NCI-H2029 treated with DMSO at 0.1 percent for 48 hours (cell line): ENCODE measurements at regions not wholly inside any gene's neighbourhood (a gene's known extent, or its start where the extent isn't known, plus 50 kb on each side); places are given as distances from the start of the nearest gene placed in this dataset.
"Not testable (repeated sequence)": the region's sequence is repeated elsewhere in the genome, so short reads cannot be mapped to it uniquely, and the experiment has no call there.

Experiments
- DNase-seq: peaks from one replicate; lab custom pipeline; 2025; lab: John Stamatoyannopoulos, UW

DNA sequence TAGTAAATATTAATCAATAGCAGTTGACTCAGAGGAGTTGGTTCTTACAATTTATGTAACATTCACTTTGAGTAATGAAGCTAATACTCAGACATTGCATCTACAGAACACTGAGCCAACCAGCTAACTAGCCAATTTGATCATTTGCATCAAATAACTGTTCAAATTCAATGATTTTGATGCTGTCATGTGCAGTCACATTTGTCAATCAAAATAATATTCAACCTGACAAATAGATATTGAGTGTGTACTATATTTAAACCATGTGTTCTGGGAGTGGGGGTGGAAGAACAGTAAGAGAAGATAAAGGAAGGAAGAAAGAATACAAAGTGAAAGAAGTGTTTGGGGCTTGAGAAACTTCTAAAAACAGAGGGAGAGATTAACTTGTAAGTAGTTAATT, 277.2 kb upstream of the ARHGEF26 start:
- DNase-seq: no peak

DNA sequence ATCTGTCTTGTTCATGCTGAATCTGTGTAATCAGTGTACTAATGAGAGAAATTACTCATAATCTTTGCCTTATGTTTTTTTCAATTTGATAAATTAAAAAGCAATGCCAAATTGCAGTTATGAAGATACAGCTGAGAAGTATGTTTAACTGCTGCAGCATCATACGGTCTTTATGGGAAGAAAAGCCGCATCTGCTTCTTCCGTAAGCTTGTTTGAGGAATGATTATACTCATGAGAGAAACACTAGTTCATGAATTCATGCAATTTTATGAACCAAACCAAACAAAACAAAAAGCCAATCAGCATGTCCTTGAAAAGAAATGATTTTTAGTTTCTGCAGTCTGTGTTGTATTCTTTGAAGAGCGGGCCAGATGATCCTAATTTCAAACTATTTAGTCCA, 275.9 kb upstream of the ARHGEF26 start:
- DNase-seq: no peak

DNA sequence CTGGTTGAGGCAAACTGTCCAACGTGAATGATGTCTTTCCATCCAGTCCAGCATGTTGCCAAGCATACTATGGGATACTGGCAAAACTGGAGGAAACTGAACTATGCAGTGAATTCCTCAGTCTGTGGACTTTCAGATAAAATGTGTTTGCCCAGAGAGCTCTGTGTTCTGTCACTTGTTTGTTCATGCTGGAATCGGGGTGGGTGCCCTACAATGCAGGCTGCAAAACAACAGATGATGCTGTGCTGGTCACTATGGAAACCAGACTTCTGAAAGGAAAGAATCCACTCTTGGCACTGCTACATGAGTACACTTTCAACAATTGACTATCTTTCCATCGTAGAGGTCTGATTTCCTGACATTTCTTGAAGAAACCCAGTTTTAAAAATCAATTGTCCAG, 272.5 kb upstream of the ARHGEF26 start:
- DNase-seq: no peak

DNA sequence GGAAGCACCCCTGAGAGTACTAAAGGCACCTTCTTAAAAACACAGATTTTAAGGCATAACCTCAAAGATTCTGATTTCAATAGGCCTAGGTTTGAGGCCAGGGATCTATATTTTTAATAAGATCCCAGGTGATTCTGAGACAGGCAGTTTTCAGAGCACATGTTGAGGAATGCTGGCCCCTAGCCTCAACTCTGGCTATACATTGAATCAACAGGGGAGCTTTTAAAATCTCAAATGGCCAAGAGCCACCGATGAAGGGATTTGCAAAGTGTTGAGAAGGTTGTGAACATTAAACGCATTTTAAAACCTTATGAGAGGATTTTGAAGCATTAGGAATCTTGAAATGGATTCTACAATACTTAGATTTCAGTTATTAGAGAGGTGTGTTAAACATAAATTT, 268.8 kb upstream of the ARHGEF26 start:
- DNase-seq: no peak

DNA sequence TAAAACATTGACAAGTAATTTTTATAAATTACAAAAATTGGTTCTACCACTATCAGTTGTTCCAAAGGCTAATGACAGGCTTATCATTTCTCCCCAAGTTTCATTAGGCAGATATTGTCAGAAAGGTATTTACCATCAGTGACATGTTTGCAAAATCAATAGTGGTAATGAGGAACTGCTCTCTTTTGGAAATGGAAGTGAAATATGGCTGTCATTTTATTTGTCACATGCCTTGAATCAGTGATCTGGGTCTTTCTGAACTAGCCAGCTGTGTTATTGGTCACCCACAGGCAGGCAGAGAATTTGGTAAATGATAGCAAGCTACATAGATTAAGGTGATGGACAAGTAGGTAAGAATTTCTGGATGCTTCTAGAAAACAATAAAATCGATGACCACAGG, 268.0 kb upstream of the ARHGEF26 start:
- no peak for DNase-seq

DNA sequence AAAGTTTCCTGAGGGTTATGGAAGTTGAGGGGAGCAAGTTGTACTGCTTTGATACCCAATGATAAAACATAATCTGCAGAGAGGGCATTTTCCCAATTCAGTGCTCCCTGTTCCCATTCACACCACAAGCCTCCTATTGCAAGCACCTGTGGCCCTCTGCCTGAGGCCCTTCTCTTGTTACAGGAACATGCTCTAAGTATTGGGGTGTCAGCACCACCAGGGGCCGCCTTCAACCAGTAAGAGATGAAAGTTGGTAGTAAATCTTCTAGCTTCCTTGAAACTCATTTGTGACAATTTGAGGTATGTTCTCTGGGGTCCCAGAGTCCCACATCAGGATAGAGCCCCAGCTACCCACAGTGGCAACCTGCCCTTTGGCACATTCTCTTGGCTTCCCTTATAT, 265.4 kb upstream of the ARHGEF26 start:
- DNase-seq: no peak

DNA sequence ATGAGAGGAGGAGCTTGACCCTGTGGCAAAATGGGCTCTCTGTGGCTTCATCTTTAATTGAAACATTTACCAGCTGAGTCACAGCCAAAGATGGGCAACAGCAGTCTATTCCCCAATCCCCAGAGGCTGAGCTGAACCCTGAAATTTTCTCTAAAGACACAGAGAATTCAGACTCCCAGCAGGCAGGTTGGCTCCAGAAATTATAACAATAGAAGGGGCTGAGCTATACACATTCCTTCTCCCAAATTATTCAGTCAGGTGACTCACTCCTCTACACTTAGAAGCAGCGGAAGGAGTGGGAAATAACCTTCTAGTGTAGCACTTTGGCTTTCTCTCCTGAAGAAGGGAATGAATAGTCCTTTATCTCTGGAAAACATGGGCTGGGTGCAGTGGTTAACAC, 264.3 kb upstream of the ARHGEF26 start:
- DNase-seq: no peak

DNA sequence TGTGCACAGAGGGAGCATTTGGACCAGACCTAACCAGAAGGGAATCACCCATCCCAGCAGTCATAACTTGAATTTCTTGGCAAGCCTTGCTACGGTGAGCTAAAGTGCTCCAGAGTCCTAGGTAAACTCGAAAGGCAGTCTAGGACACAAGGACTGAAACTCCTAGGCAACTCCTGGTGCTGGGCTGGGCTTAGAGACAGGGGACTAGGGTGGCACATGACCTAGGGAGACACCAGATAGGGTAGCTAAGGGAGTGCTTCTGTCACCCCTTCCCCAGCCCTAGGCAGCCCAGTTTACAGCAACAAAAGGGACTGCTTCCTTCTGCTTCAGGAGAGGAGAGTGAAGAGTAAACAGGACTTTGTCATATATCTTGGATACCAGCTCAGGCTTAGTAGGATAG, 256.4 kb upstream of the ARHGEF26 start:
- DNase-seq: no peak

DNA sequence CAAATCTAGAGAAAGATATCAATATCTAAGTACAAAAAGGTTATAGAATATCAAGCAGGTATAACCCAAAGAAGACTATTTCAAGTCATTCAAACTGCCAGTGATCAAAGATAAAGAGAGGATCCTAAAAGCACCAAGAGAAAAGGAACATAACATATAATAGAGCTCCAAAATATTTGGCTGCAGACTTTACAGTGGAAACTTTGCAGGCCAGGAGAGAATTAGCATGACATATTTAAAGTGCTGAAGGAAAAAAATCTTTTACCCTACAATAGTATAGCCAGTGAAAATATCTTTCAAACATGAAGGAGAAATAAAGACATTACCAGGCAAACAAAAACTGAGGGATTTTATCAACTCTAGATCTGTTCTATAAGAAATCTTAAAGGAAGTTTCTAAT, 254.3 kb upstream of the ARHGEF26 start:
- DNase-seq: no peak

DNA sequence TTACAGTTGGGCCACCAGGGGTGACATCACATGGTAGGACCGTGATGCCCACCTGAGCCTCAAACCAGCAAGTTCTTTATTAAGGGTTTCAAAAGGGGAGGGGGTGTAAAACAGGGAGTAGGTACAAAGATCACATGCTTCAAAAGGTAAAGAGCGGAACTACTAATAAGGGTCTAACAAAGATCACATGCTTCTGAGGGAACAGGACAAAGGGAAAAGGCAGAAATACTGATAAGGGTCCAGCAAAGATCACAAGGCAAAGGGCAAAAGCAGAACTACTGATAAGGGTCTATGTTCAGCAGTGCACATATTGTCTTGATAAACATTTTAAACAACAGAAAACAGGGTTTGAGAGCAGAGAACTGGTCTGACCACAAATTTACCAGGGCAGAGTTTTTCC, 246.8 kb upstream of the ARHGEF26 start:
- DNase-seq: not testable (repeated sequence)

DNA sequence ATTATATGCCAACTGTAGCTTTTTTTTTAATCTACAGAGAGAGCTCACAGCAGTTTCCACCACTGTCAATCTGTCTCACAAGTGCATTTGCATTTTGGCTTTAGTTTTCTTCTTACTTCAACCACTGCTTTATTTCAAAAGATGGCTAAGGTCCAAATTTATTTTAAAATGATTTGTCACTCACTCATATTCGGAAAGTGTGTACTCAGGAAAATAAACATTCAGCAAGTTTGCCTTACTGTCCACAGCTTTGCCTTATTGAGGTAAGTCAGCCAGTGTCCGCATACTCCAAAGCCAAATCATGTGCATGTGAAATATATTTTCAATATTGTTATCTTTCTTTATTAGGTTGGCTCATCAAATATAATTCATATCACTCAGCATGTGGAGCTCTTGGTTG, 240.7 kb upstream of the ARHGEF26 start:
- DNase-seq: no peak

DNA sequence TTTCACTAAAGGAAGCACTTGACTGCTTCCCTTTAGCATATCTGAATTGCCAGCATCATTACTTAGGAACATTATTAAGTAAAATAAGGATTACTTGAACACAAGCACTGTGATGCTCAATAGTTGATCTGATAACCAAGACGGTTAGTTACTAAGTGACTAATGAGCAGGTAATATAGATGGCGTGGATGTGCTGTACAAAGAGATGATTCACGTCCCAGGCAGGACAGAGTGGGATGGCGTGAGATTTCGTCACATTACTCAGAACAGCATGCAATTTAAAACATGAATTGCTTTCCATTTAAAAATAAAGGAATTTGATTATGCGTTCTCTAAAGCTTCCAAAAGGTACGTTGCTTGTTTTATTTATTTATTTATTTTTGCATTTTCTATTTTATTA, 240.0 kb upstream of the ARHGEF26 start:
- no peak for DNase-seq

DNA sequence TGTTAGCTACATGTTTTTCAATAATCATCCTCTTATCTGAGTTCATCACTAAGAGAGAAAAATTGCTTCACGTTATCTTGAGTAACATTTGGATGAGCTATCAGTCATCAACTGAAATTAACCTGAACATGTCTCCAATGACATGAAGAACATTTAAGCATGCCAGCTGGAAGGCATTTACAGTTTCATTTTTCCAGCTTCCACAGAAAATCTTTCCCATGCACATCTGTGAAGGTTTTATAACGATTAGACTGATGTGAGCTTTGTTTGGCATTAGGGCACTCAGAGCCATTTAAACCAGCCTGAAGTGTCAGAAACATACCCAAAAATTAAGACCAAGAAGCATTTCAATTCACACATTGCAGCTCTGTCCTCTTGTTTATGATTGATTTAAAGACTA, 235.8 kb upstream of the ARHGEF26 start:
- no peak for DNase-seq

DNA sequence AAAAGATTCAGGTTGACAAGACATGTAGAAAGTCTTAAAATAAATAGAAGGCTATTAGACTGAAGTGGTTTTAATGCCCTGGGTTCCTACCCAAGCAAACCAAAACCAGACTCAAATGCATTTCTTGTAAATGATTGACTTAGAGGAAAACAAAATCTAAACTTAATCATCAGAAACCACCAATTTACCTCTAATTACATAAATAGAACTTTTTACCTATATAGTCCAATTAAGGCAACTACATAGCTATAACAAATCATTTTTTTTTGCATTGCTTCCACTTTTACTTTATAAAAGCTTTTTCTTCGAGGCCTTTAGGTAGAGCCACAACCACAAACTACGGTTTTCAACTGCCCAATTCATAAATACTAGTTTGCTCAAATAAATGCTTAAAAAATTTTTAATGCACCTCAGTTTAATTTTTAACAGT, 231.3 kb upstream of the ARHGEF26 start:
- no peak for DNase-seq

DNA sequence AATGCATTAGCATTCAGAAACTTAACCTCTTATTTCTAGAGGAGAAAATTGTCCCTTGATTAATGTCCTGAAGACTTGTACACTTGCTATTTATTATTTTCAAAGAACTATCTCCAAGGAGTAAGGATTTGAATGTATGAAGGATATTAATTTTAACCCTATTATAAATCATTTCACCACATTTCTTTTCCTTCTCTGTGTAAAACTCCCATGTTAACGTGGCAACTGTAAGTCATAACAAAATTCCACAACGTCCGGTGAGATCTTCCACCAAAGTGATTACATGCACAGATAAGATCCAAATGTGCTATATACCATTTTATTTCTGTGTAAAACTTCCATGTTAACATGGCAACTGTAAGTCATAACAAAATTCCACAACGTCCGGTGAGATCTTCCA, 229.1 kb upstream of the ARHGEF26 start:
- DNase-seq: no peak

DNA sequence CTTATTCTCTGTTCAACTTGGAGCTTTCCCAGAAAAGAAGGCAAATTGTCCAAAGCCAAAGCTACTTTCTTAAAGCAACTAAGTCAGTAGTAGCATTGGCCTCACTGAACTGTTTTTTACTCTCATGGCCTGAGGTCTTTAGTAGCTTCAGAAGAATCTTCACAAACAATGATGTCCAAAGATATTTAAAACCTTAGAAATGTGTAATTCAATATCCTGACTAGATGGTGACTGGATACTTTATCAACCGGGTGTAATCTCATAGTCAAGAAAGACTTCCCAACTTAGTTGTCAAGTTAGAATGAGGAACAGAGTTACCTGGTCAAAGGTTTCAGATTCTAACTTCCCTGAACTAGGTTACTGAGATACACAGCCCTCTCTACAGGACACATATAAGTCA, 226.3 kb upstream of the ARHGEF26 start:
- no peak for DNase-seq

DNA sequence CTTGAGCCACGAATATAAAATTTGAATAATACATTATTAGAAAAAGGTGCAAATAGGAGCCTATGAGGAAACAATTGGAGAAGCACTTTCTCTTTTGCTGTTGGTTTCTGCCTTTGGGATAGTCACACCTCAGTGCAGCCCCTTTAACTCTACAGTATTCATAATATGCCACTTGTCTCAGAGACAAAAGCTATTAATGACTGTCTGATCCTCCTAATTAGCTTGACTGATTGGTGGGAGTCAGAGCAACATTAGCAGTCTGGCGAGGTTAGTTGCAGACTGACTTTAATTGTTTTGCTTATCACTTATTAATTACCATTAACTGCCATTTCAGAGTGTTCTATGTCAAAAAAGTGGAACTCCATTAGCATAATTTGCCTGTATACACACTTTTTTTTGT, 225.0 kb upstream of the ARHGEF26 start:
- no peak for DNase-seq

DNA sequence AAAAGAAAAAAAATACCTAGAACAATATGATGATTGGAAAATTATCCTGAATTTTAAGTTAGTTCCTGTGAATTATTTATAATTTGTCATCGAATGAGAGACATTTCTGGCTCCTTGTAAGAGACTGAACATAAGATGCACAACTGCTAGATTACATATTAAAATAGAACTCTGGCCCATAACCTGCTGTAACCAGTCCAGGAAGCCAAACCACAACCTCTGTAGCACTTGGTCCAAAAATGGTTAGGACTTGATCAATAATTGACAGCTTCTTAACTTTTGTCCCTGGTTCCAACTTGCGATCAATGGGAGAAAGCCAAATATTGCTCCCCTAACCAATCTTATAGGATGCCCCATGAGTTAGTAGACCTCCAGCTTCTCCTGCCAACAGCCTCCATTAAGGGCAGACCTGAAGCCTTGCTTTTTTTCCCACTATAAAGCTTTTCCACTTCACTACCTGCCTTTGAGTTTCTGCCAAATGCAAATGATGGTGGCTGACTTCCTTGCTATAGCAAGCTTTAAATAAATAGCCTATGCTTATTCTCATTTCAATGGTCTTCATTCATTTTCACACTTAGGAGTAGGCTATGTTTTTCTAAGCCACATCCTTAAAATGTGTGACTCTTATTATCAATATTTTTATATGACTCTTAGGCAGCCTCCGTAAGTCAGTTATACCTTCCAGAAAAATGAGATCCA, 224.0 kb upstream of the ARHGEF26 start:
- no peak for DNase-seq

DNA sequence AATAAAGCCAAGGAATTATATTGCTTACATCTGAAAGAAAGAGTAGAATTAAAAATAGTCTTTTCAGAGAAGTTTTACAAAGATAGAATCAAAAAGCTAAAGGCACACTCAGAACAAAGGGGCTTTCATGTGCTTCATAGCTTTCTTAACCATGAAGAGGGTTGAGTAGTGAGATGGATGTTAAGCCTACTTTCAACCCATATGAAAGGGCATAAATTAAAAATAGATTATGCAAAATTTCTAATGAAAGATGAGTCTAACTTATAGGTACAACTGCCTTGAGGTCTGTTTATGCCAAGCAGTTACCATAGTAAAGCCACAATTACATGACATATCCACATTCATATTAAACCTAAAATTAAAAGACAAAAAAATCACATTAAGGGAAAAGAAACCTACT, 223.3 kb upstream of the ARHGEF26 start:
- DNase-seq: no peak

DNA sequence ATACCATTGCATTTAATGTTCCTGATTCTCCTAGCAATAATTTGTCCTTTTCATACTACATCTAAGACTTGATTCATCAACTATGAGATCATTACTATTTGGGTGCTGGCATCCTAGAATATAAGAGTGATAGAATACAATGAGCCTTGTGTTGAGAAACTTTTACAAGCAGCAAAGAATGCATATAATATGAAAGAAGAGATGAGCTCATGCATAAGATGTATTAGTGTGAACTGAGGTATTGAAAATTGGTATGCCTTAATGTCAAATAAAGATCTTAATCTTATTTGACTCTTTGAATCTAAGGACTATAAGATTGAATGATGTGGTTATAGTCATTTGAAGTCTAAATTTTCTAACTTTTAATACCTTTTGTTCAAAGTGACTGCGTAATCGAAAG, 220.0 kb upstream of the ARHGEF26 start:
- no peak for DNase-seq

DNA sequence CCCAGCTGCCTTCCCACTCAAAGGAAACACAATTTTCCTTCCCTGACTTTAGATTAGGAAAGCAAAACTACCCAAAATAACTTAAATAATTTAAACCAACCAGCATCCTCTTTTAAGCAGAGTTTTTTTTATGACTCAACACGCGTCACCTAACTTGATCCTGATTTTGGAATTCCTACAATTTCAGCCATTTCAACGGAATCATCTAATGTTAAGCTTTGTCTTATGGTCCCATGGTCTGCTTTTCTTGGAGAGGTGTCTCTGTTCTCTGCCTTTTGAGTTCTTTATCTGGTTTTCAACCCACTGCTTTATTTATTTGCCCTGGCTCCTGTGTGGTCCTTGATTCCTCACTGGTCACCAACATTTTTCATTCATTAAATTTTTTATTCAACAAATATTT, 219.2 kb upstream of the ARHGEF26 start:
- no peak for DNase-seq

DNA sequence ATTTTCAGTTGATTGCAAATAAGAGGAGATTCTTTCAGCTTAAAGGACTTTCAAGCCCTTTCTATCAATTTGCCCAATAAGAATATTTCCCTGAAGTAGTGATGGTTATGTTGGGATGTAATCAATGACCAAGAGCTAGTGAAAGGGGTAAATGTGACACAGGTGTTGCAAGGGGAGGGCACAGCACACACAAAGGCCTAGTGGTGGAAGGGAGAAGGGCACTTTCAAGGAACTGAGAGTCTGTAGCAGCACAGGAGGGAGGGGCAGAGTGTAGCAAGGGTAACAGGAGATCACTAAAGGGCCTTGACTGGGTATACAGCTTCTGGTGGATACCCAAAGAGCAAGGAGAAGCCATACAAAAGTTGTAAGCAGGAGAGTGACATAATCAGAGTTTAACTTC, 217.8 kb upstream of the ARHGEF26 start:
- DNase-seq: no peak

DNA sequence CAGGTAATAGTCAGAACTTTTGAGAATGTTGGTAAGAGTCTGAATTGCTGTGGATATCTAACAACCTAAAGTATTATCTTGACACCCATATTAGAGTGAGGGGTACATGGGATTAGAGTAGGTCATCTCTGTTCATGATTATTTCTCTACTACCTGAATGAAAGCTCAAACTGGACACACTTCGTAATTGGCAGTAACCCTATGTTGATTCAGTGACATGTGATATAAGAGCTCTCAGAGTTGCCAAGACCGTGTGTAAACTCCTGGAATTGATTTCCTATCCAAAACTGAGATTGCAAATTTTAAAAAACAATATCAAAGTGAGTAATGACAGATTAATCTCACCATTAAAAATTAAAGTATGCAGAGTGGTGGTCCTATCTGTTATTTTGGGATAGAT, 214.8 kb upstream of the ARHGEF26 start:
- DNase-seq: peak; percentile 20

DNA sequence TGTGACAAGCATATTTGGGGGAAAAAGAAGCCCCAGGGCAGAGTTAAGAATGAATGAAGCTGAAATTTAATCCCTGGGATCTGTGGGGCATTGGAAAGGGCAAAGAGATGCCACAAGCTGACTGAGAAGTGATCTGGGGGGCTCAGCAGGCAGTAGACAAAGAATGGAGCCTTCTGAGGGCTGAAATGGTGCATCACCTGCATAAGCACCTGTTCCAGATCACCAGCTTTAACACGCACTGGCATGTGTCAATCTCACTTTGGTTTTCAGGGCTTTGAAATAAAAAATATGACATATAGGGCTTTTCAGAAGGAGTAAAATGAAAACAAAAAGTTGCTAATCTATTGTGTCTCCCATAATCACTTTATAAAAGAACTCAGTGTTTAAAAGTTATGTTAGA, 210.8 kb upstream of the ARHGEF26 start:
- no peak for DNase-seq

DNA sequence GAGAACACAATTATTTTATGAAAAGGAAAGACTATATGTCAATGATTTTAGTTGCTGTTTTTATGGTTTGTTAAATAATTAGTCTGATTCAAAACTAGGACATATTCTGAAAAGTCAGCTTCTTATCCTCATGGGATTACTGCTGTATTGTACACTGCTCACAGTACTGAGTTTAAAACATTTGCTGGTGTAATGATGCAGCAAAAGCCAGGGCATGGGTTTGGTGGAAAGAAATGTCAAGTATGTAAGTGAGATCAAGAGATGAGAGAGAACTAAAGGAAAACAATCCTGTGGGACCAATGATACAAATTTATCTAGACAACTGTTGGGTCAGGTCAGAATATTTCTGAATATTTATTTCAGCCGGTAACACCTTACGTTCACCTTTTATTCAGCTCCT, 210.1 kb upstream of the ARHGEF26 start:
- DNase-seq: no peak
